Omental fat pad (tissue), 3 donors: ENCODE measurements at regions not wholly inside any gene's neighbourhood (a gene's known extent, or its start where the extent isn't known, plus 50 kb on each side); places are given as distances from the start of the nearest gene placed in this dataset.

ENCODE experiments used
- ATAC-seq: fragments of 150-250 bp; one replicate; pipeline ENCODE4 v1.9.1; 2016; ENCODE audit warnings: mild to moderate bottlenecking, moderate library complexity; ENCODE audit not compliant: low FRiP score
- DNase-seq: peaks from one replicate; pipeline ENCODE4 v3.0.0-alpha.2; 2019; ENCODE audit warnings: low spot score
- CTCF ChIP-seq, 3 donors: fragments of 450-650 bp; IDR thresholded peaks; one replicate each; pipeline ENCODE4 v1.5.1; 2016 to 2017; ENCODE audit warnings: antibody characterized with exemption in 3 of 3, mild to moderate bottlenecking in 3 of 3, moderate library complexity in 2 of 3

- ATAC-seq = no peak
Measured at GRCh38 chr21:14879458-14879857, 185.3 kb downstream of the NRIP1 start.

GRCh38 chr21:14878971-14879370 is 185.8 kb downstream of the NRIP1 start:
- ATAC-seq (no peak), DNase-seq (no peak)
- no peak for TF ChIP-seq CTCF (IDR thresholded peaks at IDR 0.05)

More at GRCh38 chr21:14879458-14879857, 185.3 kb downstream of the NRIP1 start:
- TF ChIP-seq CTCF (IDR thresholded peaks at IDR 0.05) = no peak
- DNase-seq = no peak

GRCh38 chr21:14877581-14878228 is 187.1 kb downstream of the NRIP1 start:
- ATAC-seq = no peak
- no peak for TF ChIP-seq CTCF (IDR thresholded peaks at IDR 0.05)

GRCh38 chr21:14876524-14876840 is 188.3 kb downstream of the NRIP1 start:
- TF ChIP-seq CTCF (IDR thresholded peaks at IDR 0.05) = no peak
- ATAC-seq = no peak
- no peak for DNase-seq

More at GRCh38 chr21:14877581-14878228, 187.1 kb downstream of the NRIP1 start:
- no peak for DNase-seq

- ATAC-seq (no peak), DNase-seq (no peak)
- no peak for TF ChIP-seq CTCF (IDR thresholded peaks at IDR 0.05)
Measured at GRCh38 chr21:14875704-14876523, 188.9 kb downstream of the NRIP1 start.

GRCh38 chr21:14875186-14875585 is 189.6 kb downstream of the NRIP1 start:
- no peak for DNase-seq
- ATAC-seq = no peak
- TF ChIP-seq CTCF (IDR thresholded peaks at IDR 0.05) = no peak

- no peak for TF ChIP-seq CTCF (IDR thresholded peaks at IDR 0.05)
- DNase-seq (no peak), ATAC-seq (no peak)
Measured at GRCh38 chr21:14874379-14874778, 190.4 kb downstream of the NRIP1 start.
